H1 (cell line): ENCODE measurements at regions not wholly inside any gene's neighbourhood (a gene's known extent, or its start where the extent isn't known, plus 50 kb on each side); places are given as distances from the start of the nearest gene placed in this dataset.
"Not testable (repeated sequence)": the region's sequence is repeated elsewhere in the genome, so short reads cannot be mapped to it uniquely, and the experiment has no call there.

Experiments used
- CTCF ChIP-seq, 3 experiments: IDR thresholded peaks; 1 replicate in 2 of 3; 2 replicates in 1 of 3; pipeline versions ENCODE4 v1.5.1 to v1.6.1; 2011; ENCODE audit warnings: low read length in 3 of 3, mild to moderate bottlenecking in 3 of 3, inconsistent platforms in 2 of 3, low read depth in 1 of 3, moderate library complexity in 1 of 3; ENCODE audit not compliant: insufficient read depth in 1 of 3; ENCODE audit errors: control extremely low read depth in 1 of 3
- TAF1 ChIP-seq: IDR thresholded peaks from 2 replicates; pipeline ENCODE4 v1.6.1; 2011; ENCODE audit warnings: mild to moderate bottlenecking, low read depth, low read length

DNA sequence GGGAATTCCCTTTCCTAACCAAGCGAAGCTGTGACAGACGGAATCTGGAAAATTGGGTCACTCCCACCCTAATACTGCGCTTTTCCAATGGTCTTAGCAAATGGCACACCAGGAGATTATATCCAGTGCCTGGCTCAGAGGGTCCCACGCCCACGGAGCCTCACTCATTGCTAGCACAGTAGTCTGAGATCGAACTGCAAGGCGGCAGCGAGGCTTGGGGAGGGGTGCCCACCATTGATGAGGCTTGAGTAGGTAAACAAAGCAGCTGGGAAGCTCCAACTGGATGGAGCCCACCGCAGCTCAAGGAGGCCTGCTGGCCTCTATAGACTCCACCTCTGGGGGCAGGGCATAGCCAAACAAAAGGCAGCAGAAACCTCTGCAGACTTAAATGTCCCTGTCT lies 523.9 kb downstream of the KCNH5 start:
- TF ChIP-seq TAF1; CTCF (IDR thresholded peaks at IDR 0.05; ENCODE audit: control extremely low read depth in 1 of 3, insufficient read depth in 1 of 3, low read depth in 1 of 3, low read length in 3 of 3): not testable (repeated sequence)
